ENCODE measurements at regions not wholly inside any gene's neighbourhood (a gene's known extent, or its start where the extent isn't known, plus 50 kb on each side); places are given as distances from the start of the nearest gene placed in this dataset.

DNA sequence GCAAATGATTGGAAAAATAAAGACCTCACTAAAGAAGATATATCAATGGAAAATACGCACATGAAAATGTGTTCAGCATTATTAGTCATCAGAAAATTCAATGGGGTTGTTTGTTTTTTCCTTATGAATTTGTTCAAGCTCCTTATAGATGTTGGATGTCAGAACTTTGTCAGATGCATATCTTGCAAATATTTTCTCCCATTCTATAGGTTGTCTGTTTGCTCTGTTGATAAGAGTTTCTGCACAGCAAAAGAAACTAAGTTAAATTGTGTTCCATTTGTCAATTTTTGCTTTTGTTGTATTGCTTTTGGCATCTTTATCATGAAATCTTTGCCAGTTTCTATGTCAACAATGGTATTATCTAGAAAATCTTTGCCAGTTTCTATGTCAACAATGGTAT, 633.9 kb upstream of the CHORDC1 start:
- DNase-seq (ENCODE audit: low read depth, low spot score) (no peak), FAIRE-seq (no peak)
- no peak overlapping the region for H2AFZ ChIP-seq (ENCODE audit: low read depth, low read length)
- no TSS peak for BruUV-seq (replicated peaks)
- dilution Hi-C loops (cut with MboI; ENCODE audit: extremely low pct_ligation_motif_present, low sequenced_read_pairs) (no loop called here), intact Hi-C loops (cut with micrococcal nuclease) (no loop called here)
- no peaks in the 10 kb centered on the region for H3K4me1 ChIP-seq (ENCODE audit: control insufficient read depth, extremely low read depth, insufficient read depth, low read length)
- POLR2A ChIA-PET, result no interaction called here
- no peak overlapping the region for H3K9ac ChIP-seq (replicated peaks; ENCODE audit: extremely low read depth, insufficient read depth, low read length)
- TF ChIP-seq, protein P1, sequence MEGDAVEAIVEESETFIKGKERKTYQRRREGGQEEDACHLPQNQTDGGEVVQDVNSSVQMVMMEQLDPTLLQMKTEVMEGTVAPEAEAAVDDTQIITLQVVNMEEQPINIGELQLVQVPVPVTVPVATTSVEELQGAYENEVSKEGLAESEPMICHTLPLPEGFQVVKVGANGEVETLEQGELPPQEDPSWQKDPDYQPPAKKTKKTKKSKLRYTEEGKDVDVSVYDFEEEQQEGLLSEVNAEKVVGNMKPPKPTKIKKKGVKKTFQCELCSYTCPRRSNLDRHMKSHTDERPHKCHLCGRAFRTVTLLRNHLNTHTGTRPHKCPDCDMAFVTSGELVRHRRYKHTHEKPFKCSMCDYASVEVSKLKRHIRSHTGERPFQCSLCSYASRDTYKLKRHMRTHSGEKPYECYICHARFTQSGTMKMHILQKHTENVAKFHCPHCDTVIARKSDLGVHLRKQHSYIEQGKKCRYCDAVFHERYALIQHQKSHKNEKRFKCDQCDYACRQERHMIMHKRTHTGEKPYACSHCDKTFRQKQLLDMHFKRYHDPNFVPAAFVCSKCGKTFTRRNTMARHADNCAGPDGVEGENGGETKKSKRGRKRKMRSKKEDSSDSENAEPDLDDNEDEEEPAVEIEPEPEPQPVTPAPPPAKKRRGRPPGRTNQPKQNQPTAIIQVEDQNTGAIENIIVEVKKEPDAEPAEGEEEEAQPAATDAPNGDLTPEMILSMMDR (IDR thresholded peaks at IDR 0.05; ENCODE audit: extremely low read depth in 1 of 2, insufficient read depth in 1 of 2, low read depth in 1 of 2, low read length in 2 of 2), result no peak
- TF ChIP-seq MYC (IDR thresholded peaks at IDR 0.05; ENCODE audit: low read depth, low read length) (no peak), FOS (IDR thresholded peaks at IDR 0.05; ENCODE audit: borderline replicate concordance, insufficient read depth, low read length) (no peak), POLR2A (IDR thresholded peaks at IDR 0.05; ENCODE audit: low read depth, low read length) (no peak), JUN (IDR thresholded peaks at IDR 0.05; ENCODE audit: borderline replicate concordance, insufficient read depth, insufficient read length, low read depth) (no peak), GATA2 (IDR thresholded peaks at IDR 0.05; ENCODE audit: insufficient read depth, insufficient read length, low read depth, low read length) (no peak), EZH2 (IDR thresholded peaks at IDR 0.05; ENCODE audit: borderline replicate concordance, low read depth, low read length, severe bottlenecking) (no peak), POLR2AphosphoS5 (IDR thresholded peaks at IDR 0.05; ENCODE audit: insufficient read depth, low read depth, low read length) (no peak)
- TF ChIP-seq, protein P2, sequence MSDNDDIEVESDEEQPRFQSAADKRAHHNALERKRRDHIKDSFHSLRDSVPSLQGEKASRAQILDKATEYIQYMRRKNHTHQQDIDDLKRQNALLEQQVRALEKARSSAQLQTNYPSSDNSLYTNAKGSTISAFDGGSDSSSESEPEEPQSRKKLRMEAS (IDR thresholded peaks at IDR 0.05; ENCODE audit: insufficient read depth, insufficient read length), result no peak
- no peaks in the 10 kb centered on the region for H3K9me1 ChIP-seq (replicated peaks; ENCODE audit: control insufficient read depth, extremely low read depth, insufficient read depth, low read length)
- no peak overlapping the region for H3K4me2 ChIP-seq (ENCODE audit: insufficient read depth, low read length)
- H3K4me3 ChIP-seq (replicated peaks in 1 of 3; ENCODE audit: insufficient read depth in 1 of 3, low read depth in 1 of 3, low read length in 3 of 3), result no peak overlapping the region
- H3K27ac ChIP-seq (ENCODE audit: insufficient read depth, low read depth, low read length), result no peak overlapping the region
- no peaks in the 10 kb centered on the region for H4K20me1 ChIP-seq (replicated peaks; ENCODE audit: control insufficient read depth, extremely low read depth, insufficient read depth, low read length)
- no peaks in the 10 kb centered on the region for H3K79me2 ChIP-seq (ENCODE audit: control insufficient read depth, insufficient read depth, low read length)
- H3K36me3 ChIP-seq (ENCODE audit: control insufficient read depth in 2 of 2, extremely low read depth in 1 of 2, insufficient read depth in 2 of 2, low read length in 2 of 2), result no peaks in the 10 kb centered on the region
- H3K9me3 ChIP-seq (replicated peaks; ENCODE audit: control insufficient read depth, insufficient read depth, low read length), result no peaks in the 10 kb centered on the region
- no peaks in the 10 kb centered on the region for H3K27me3 ChIP-seq (ENCODE audit: control insufficient read depth in 2 of 2, insufficient read depth in 2 of 2, low read length in 2 of 2)
- CTCF ChIA-PET, result no interaction called here

Measured in endothelial cell of umbilical vein (primary cell).